ENCODE measurements at regions not wholly inside any gene's neighbourhood (a gene's known extent, or its start where the extent isn't known, plus 50 kb on each side); places are given as distances from the start of the nearest gene placed in this dataset.

DNA sequence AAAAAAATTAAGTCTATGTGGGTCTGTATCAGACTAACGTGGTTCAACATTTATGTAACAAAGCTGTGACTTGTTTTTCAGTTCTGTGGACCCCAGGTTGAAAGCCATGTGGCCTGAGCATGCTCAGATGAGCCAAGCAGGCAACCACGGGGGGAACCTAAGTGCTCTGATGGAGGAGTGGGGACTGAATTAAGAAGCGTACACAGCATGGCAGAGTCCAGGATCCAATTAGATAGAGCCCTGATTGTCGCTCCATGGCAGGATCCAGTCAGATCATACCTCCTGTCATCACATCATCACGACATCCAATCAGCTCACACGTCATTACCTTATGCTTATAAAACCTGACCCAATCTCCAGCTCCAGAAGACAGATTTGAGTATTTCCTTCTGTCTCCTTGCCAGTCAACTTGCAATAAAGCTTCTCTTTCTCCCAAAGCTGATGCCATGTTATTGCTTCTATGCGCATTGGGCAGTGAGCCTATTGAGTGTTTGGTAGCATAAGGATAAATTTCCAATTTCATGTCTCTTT, 1013.1 kb upstream of the TMEM132C start:
- no peak for TF ChIP-seq EZH2phosphoT487 (IDR thresholded peaks at IDR 0.05; ENCODE audit: borderline replicate concordance, low read depth, low read length)
- TF ChIP-seq, protein P1, sequence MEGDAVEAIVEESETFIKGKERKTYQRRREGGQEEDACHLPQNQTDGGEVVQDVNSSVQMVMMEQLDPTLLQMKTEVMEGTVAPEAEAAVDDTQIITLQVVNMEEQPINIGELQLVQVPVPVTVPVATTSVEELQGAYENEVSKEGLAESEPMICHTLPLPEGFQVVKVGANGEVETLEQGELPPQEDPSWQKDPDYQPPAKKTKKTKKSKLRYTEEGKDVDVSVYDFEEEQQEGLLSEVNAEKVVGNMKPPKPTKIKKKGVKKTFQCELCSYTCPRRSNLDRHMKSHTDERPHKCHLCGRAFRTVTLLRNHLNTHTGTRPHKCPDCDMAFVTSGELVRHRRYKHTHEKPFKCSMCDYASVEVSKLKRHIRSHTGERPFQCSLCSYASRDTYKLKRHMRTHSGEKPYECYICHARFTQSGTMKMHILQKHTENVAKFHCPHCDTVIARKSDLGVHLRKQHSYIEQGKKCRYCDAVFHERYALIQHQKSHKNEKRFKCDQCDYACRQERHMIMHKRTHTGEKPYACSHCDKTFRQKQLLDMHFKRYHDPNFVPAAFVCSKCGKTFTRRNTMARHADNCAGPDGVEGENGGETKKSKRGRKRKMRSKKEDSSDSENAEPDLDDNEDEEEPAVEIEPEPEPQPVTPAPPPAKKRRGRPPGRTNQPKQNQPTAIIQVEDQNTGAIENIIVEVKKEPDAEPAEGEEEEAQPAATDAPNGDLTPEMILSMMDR (conservative IDR thresholded peaks at IDR 0.05; ENCODE audit: low read length): no peak
